Stomach (tissue), 8 donors: ENCODE measurements at regions not wholly inside any gene's neighbourhood (a gene's known extent, or its start where the extent isn't known, plus 50 kb on each side); places are given as distances from the start of the nearest gene placed in this dataset.

Source experiments
- DNase-seq, 2 donors: peaks; one replicate each; pipeline versions ENCODE4 v3.0.0 to v3.0.0-alpha.2; 2013 to 2019
- H3K27ac ChIP-seq, 5 donors: fragments of 200-600 bp in 4 of 5; sonication (generic) in 4 of 5; one replicate each; pipeline ENCODE4 v1.5.1; 2013 to 2019; ENCODE audit warnings: mild to moderate bottlenecking in 1 of 5, moderate library complexity in 1 of 5
- H3K27me3 ChIP-seq, 3 donors: fragments of 200-600 bp; sonication (generic); one replicate each; pipeline ENCODE4 v1.5.1; 2017 to 2019; ENCODE audit warnings: mixed run types in 1 of 3
- H3K36me3 ChIP-seq, 4 donors: fragments of 200-600 bp; sonication (generic); 1 replicate in 3 of 4; 2 replicates in 1 of 4; pipeline ENCODE4 v1.5.1; 2016 to 2019
- H3K4me1 ChIP-seq, 4 donors: fragments of 200-600 bp; sonication (generic); one replicate each; pipeline ENCODE4 v1.5.1; 2016 to 2019
- H3K4me3 ChIP-seq, 4 donors: fragments of 200-600 bp; sonication (generic) in 3 of 4; one replicate each; pipeline ENCODE4 v1.5.1; 2016 to 2019; ENCODE audit warnings: mild to moderate bottlenecking in 1 of 4
- H3K9me3 ChIP-seq, 4 donors: fragments of 200-600 bp; sonication (generic); one replicate each; pipeline ENCODE4 v1.5.1; 2016 to 2019
- CTCF ChIP-seq, 7 experiments: fragments of 450-650 bp in 4 of 7; fragments of 200-600 bp in 3 of 7; sonication (generic) in 3 of 7; IDR thresholded peaks; one replicate each; pipeline ENCODE4 v1.5.1; 2016 to 2019; ENCODE audit warnings: antibody characterized with exemption in 7 of 7, control low read depth in 2 of 7, mild to moderate bottlenecking in 1 of 7
- EP300 ChIP-seq: sonication (generic); formaldehyde crosslinking; IDR thresholded peaks from one replicate; pipeline ENCODE4 v1.6.1; 2017; ENCODE audit warnings: antibody characterized with exemption
- POLR2A ChIP-seq, 4 donors: fragments of 450-650 bp; IDR thresholded peaks; one replicate each; pipeline ENCODE4 v1.6.1; 2016; ENCODE audit warnings: antibody characterized with exemption in 4 of 4, control low read depth in 2 of 4, mild to moderate bottlenecking in 1 of 4, moderate library complexity in 1 of 4
- POLR2AphosphoS5 ChIP-seq, 3 donors: sonication (generic); formaldehyde crosslinking; IDR thresholded peaks; one replicate each; pipeline ENCODE4 v1.6.1; 2016; ENCODE audit warnings: antibody characterized with exemption in 3 of 3
- WGBS, 5 donors: extraction: QIAGEN DNeasy Blood & Tissue Kit in 3 of 5; methylation state at CpG; one replicate each; pipeline versions ENCODE4 v1.1.5 to v1.1.7; 2013 to 2018; 5-methylcytosine and 5-hydroxymethylcytosine counted together
- intact Hi-C: fragments of 100-400 bp; cut with DNase I; formaldehyde crosslinking; loops from one replicate; pipeline ENCODE4 v1.15.1; 2023; ENCODE audit warnings: low total_unique reads
- donor health status: healthy with polysubstance abuse.
- donor health status: Bipolar disorder and iron deficiency.
- donor health status: healthy.

- Histone ChIP-seq H3K27me3 (no peaks in the 10 kb centered on the region), H3K9me3 (no peaks in the 10 kb centered on the region), H3K36me3 (no peaks in the 10 kb centered on the region), H3K4me3 (no peak overlapping the region), H3K27ac (no peak overlapping the region), H3K4me1 (peaks cover 35 to 70% (median 52%) of the 10 kb centered on the region in 4 donors)
- TF ChIP-seq CTCF (IDR thresholded peaks at IDR 0.05) (no peak), POLR2A (IDR thresholded peaks at IDR 0.05) (no peak), POLR2AphosphoS5 (IDR thresholded peaks at IDR 0.05) (no peak), EP300 (no peak)
- no peak for DNase-seq
- intact Hi-C loops, result loop anchor here (5.0 kb wide), 1 partner anchor 102 kb away; the partner anchor contains the start of gene SSBP2
These were observed 103.6 kb upstream of the SSBP2 start for GRCh38 chr5:81854485-81854884.

GRCh38 chr5:81853030-81853357, 102.1 kb upstream of the SSBP2 start:
- intact Hi-C loops, result loop anchor here (5.0 kb wide), 1 partner anchor 101 kb away; the partner anchor contains the start of gene SSBP2
- 67 to 86% (median 78%) methylated on average over 6 of the region's 6 CpGs for WGBS, 5 donors
- Histone ChIP-seq H3K9me3 (no peaks in the 10 kb centered on the region), H3K27me3 (no peaks in the 10 kb centered on the region), H3K27ac (peak overlapping the region; percentile 55 to 90 (median 87)), H3K4me3 (peak overlapping the region in 2 of 4 donors; percentile 50 to 52), H3K4me1 (peaks cover 35 to 81% (median 62%) of the 10 kb centered on the region in 4 donors), H3K36me3 (no peaks in the 10 kb centered on the region)
- no peak for DNase-seq
- TF ChIP-seq POLR2A (IDR thresholded peaks at IDR 0.05), result no peak
- no peak for TF ChIP-seq POLR2AphosphoS5 (IDR thresholded peaks at IDR 0.05)
- no peak for TF ChIP-seq EP300
- TF ChIP-seq CTCF (IDR thresholded peaks at IDR 0.05), result no peak

- 9 to 14% (median 11%) methylated on average over 24 to 26 of the region's 26 CpGs for WGBS, 5 donors
- Histone ChIP-seq H3K27ac (peak overlapping the region; percentile 55 to 90 (median 87)), H3K9me3 (no peaks in the 10 kb centered on the region), H3K4me1 (peaks cover 32 to 80% (median 60%) of the 10 kb centered on the region in 4 donors), H3K36me3 (no peaks in the 10 kb centered on the region), H3K4me3 (peak overlapping the region; percentile 47 to 53 (median 51)), H3K27me3 (no peaks in the 10 kb centered on the region)
- peak in 1 of 2 donors; percentile 60 for DNase-seq
- no peak for TF ChIP-seq POLR2AphosphoS5 (IDR thresholded peaks at IDR 0.05)
- no peak for TF ChIP-seq CTCF (IDR thresholded peaks at IDR 0.05)
- no peak for TF ChIP-seq EP300
- TF ChIP-seq POLR2A (IDR thresholded peaks at IDR 0.05), result no peak
- intact Hi-C loops, result loop anchor here (5.0 kb wide), 1 partner anchor 100 kb away; the partner anchor contains the start of gene SSBP2
These were observed 101.6 kb upstream of the SSBP2 start for GRCh38 chr5:81852291-81853029.

GRCh38 chr5:81851481-81852178, 100.7 kb upstream of the SSBP2 start:
- 0 to 2% (median 0%) methylated on average over 21 to 31 of the region's 31 CpGs for WGBS, 5 donors
- peak overlapping the region; percentile 47 to 53 (median 51) for H3K4me3 ChIP-seq
- H3K27me3 ChIP-seq, result no peaks in the 10 kb centered on the region
- H3K9me3 ChIP-seq, result no peaks in the 10 kb centered on the region
- peak; percentile 96 to 99 for DNase-seq
- TF ChIP-seq POLR2A (IDR thresholded peaks at IDR 0.05) (no peak), EP300 (peak; percentile 80), POLR2AphosphoS5 (IDR thresholded peaks at IDR 0.05) (peak; percentile 91 to 93 (median 92)), CTCF (IDR thresholded peaks at IDR 0.05) (no peak)
- peaks cover 24 to 74% (median 54%) of the 10 kb centered on the region in 4 donors for H3K4me1 ChIP-seq
- H3K27ac ChIP-seq, result peak overlapping the region; percentile 85 to 91 (median 89)
- H3K36me3 ChIP-seq, result no peaks in the 10 kb centered on the region
- intact Hi-C loops, result loop anchor here (5.0 kb wide), 1 partner anchor 99 kb away; the partner anchor contains the start of gene SSBP2
